ENCODE measurements at regions not wholly inside any gene's neighbourhood (a gene's known extent, or its start where the extent isn't known, plus 50 kb on each side); places are given as distances from the start of the nearest gene placed in this dataset.

- no peak for DNase-seq
- peaks cover 3% of the 10 kb centered on the region for H3K9me3 ChIP-seq (ENCODE audit: control insufficient read depth, low read length)
- no peak overlapping the region for H3K27ac ChIP-seq (ENCODE audit: low read depth in 1 of 2, low read length in 2 of 2)
- no peaks in the 10 kb centered on the region for H3K4me1 ChIP-seq (ENCODE audit: control insufficient read depth in 1 of 2, insufficient read depth in 2 of 2, low read length in 2 of 2)
- H3K27me3 ChIP-seq (ENCODE audit: control insufficient read depth in 1 of 2, insufficient read depth in 2 of 2, low read length in 1 of 2): no peaks in the 10 kb centered on the region
- ATAC-seq (ENCODE audit: low FRiP score): no peak
- intact Hi-C loops (cut with DNase I): no loop called here
- WGBS, 2 donors: 17 to 18% methylated on average over 9 of the region's 9 CpGs
- H3K4me3 ChIP-seq (ENCODE audit: low read length in 2 of 2): no peak overlapping the region
- no peaks in the 10 kb centered on the region for H3K36me3 ChIP-seq (ENCODE audit: control insufficient read depth in 1 of 2, insufficient read depth in 2 of 2, low read length in 1 of 2)
Measured at GRCh38 chr10:28463676-28464395, 69.1 kb upstream of the WAC start.

- Histone ChIP-seq H3K4me3 (ENCODE audit: low read length in 2 of 2) (no peak overlapping the region), H3K4me1 (ENCODE audit: control insufficient read depth in 1 of 2, insufficient read depth in 2 of 2, low read length in 2 of 2) (no peaks in the 10 kb centered on the region), H3K27ac (ENCODE audit: low read depth in 1 of 2, low read length in 2 of 2) (no peak overlapping the region), H3K9me3 (ENCODE audit: control insufficient read depth, low read length) (no peaks in the 10 kb centered on the region), H3K27me3 (ENCODE audit: control insufficient read depth in 1 of 2, insufficient read depth in 2 of 2, low read length in 1 of 2) (no peaks in the 10 kb centered on the region), H3K36me3 (ENCODE audit: control insufficient read depth in 1 of 2, insufficient read depth in 2 of 2, low read length in 1 of 2) (no peaks in the 10 kb centered on the region)
- intact Hi-C loops (cut with DNase I): no loop called here
- DNase-seq (no peak), ATAC-seq (ENCODE audit: low FRiP score) (no peak)
- 92 to 93% methylated on average over 5 of the region's 5 CpGs for WGBS, 2 donors
Measured at GRCh38 chr10:28467615-28468014, 65.3 kb upstream of the WAC start.

GRCh38 chr10:28468707-28469483, 64.0 kb upstream of the WAC start:
- Histone ChIP-seq H3K27me3 (ENCODE audit: control insufficient read depth in 1 of 2, insufficient read depth in 2 of 2, low read length in 1 of 2) (no peaks in the 10 kb centered on the region), H3K4me1 (ENCODE audit: control insufficient read depth in 1 of 2, insufficient read depth in 2 of 2, low read length in 2 of 2) (no peaks in the 10 kb centered on the region), H3K9me3 (ENCODE audit: control insufficient read depth, low read length) (no peaks in the 10 kb centered on the region), H3K36me3 (ENCODE audit: control insufficient read depth in 1 of 2, insufficient read depth in 2 of 2, low read length in 1 of 2) (no peaks in the 10 kb centered on the region), H3K4me3 (ENCODE audit: low read length in 2 of 2) (no peak overlapping the region), H3K27ac (ENCODE audit: low read depth in 1 of 2, low read length in 2 of 2) (no peak overlapping the region)
- intact Hi-C loops (cut with DNase I): no loop called here
- peak in 1 of 2 donors; percentile 51 for DNase-seq
- ATAC-seq (ENCODE audit: low FRiP score): no peak
- WGBS, 2 donors: 90 to 91% methylated on average over 10 of the region's 10 CpGs

- DNase-seq (no peak), ATAC-seq (ENCODE audit: low FRiP score) (no peak)
- Histone ChIP-seq H3K27me3 (ENCODE audit: control insufficient read depth in 1 of 2, insufficient read depth in 2 of 2, low read length in 1 of 2) (peaks cover 0 to 3% of the 10 kb centered on the region in 2 donors), H3K4me3 (ENCODE audit: low read length in 2 of 2) (no peak overlapping the region), H3K9me3 (ENCODE audit: control insufficient read depth, low read length) (peaks cover 2% of the 10 kb centered on the region), H3K36me3 (ENCODE audit: control insufficient read depth in 1 of 2, insufficient read depth in 2 of 2, low read length in 1 of 2) (no peaks in the 10 kb centered on the region), H3K4me1 (ENCODE audit: control insufficient read depth in 1 of 2, insufficient read depth in 2 of 2, low read length in 2 of 2) (no peaks in the 10 kb centered on the region), H3K27ac (ENCODE audit: low read depth in 1 of 2, low read length in 2 of 2) (no peak overlapping the region)
- WGBS, 2 donors: 69 to 73% methylated on average over 12 of the region's 12 CpGs
- intact Hi-C loops (cut with DNase I): no loop called here
Measured at GRCh38 chr10:28470873-28471651, 61.9 kb upstream of the WAC start.

GRCh38 chr10:28471652-28472050, 61.3 kb upstream of the WAC start:
- WGBS, 2 donors: 96% methylated on average over 6 of the region's 6 CpGs
- intact Hi-C loops (cut with DNase I): no loop called here

GRCh38 chr10:28478646-28479045, 54.3 kb upstream of the WAC start:
- DNase-seq: no peak
- intact Hi-C loops (cut with DNase I): no loop called here
- Histone ChIP-seq H3K4me1 (ENCODE audit: control insufficient read depth in 1 of 2, insufficient read depth in 2 of 2, low read length in 2 of 2) (no peaks in the 10 kb centered on the region), H3K36me3 (ENCODE audit: control insufficient read depth in 1 of 2, insufficient read depth in 2 of 2, low read length in 1 of 2) (no peaks in the 10 kb centered on the region), H3K9me3 (ENCODE audit: control insufficient read depth, low read length) (peaks cover 5% of the 10 kb centered on the region), H3K27ac (ENCODE audit: low read depth in 1 of 2, low read length in 2 of 2) (no peak overlapping the region), H3K4me3 (ENCODE audit: low read length in 2 of 2) (no peak overlapping the region), H3K27me3 (ENCODE audit: control insufficient read depth in 1 of 2, insufficient read depth in 2 of 2, low read length in 1 of 2) (peaks cover 0 to 3% of the 10 kb centered on the region in 2 donors)
- WGBS, 2 donors: 46 to 47% methylated on average over 1 of the region's 1 CpG
- no peak for ATAC-seq (ENCODE audit: low FRiP score)

More at GRCh38 chr10:28471652-28472050, 61.3 kb upstream of the WAC start:
- Histone ChIP-seq H3K4me3 (ENCODE audit: low read length in 2 of 2) (no peak overlapping the region), H3K27ac (ENCODE audit: low read depth in 1 of 2, low read length in 2 of 2) (no peak overlapping the region), H3K36me3 (ENCODE audit: control insufficient read depth in 1 of 2, insufficient read depth in 2 of 2, low read length in 1 of 2) (no peaks in the 10 kb centered on the region), H3K4me1 (ENCODE audit: control insufficient read depth in 1 of 2, insufficient read depth in 2 of 2, low read length in 2 of 2) (no peaks in the 10 kb centered on the region), H3K9me3 (ENCODE audit: control insufficient read depth, low read length) (peaks cover 4% of the 10 kb centered on the region), H3K27me3 (ENCODE audit: control insufficient read depth in 1 of 2, insufficient read depth in 2 of 2, low read length in 1 of 2) (peaks cover 0 to 3% of the 10 kb centered on the region in 2 donors)
- ATAC-seq (ENCODE audit: low FRiP score) (no peak), DNase-seq (no peak)

GRCh38 chr10:28479425-28479865, 53.5 kb upstream of the WAC start:
- Histone ChIP-seq H3K9me3 (ENCODE audit: control insufficient read depth, low read length) (peaks cover 3% of the 10 kb centered on the region), H3K27me3 (ENCODE audit: control insufficient read depth in 1 of 2, insufficient read depth in 2 of 2, low read length in 1 of 2) (peaks cover 0 to 3% of the 10 kb centered on the region in 2 donors), H3K36me3 (ENCODE audit: control insufficient read depth in 1 of 2, insufficient read depth in 2 of 2, low read length in 1 of 2) (no peaks in the 10 kb centered on the region), H3K4me1 (ENCODE audit: control insufficient read depth in 1 of 2, insufficient read depth in 2 of 2, low read length in 2 of 2) (no peaks in the 10 kb centered on the region), H3K4me3 (ENCODE audit: low read length in 2 of 2) (no peak overlapping the region), H3K27ac (ENCODE audit: low read depth in 1 of 2, low read length in 2 of 2) (no peak overlapping the region)
- intact Hi-C loops (cut with DNase I): no loop called here
- WGBS, 2 donors: 17 to 19% methylated on average over 5 of the region's 5 CpGs
- DNase-seq (no peak), ATAC-seq (ENCODE audit: low FRiP score) (no peak)

- ATAC-seq (ENCODE audit: low FRiP score): no peak
- intact Hi-C loops (cut with DNase I): no loop called here
- 94 to 96% methylated on average over 4 of the region's 4 CpGs for WGBS, 2 donors
Measured at GRCh38 chr10:28479927-28480627, 52.8 kb upstream of the WAC start.

More at GRCh38 chr10:28479927-28480627, 52.8 kb upstream of the WAC start:
- H3K27me3 ChIP-seq (ENCODE audit: control insufficient read depth in 1 of 2, insufficient read depth in 2 of 2, low read length in 1 of 2): peaks cover 0 to 3% of the 10 kb centered on the region in 2 donors
- no peak overlapping the region for H3K27ac ChIP-seq (ENCODE audit: low read depth in 1 of 2, low read length in 2 of 2)
- no peaks in the 10 kb centered on the region for H3K36me3 ChIP-seq (ENCODE audit: control insufficient read depth in 1 of 2, insufficient read depth in 2 of 2, low read length in 1 of 2)
- H3K4me3 ChIP-seq (ENCODE audit: low read length in 2 of 2): no peak overlapping the region
- no peaks in the 10 kb centered on the region for H3K4me1 ChIP-seq (ENCODE audit: control insufficient read depth in 1 of 2, insufficient read depth in 2 of 2, low read length in 2 of 2)
- H3K9me3 ChIP-seq (ENCODE audit: control insufficient read depth, low read length): peaks cover 3% of the 10 kb centered on the region
- no peak for DNase-seq

All from aorta (tissue), 5 donors.